Endothelial cell of umbilical vein (primary cell): ENCODE measurements at regions not wholly inside any gene's neighbourhood (a gene's known extent, or its start where the extent isn't known, plus 50 kb on each side); places are given as distances from the start of the nearest gene placed in this dataset.

Experiments
- BruUV-seq: library from RNA; stranded (reverse); fragments of 400-500 nt; replicated peaks from 2 replicates; lab custom pipeline; 2021; lab: Mats Ljungman, UMichigan
- CTCF ChIA-PET: fragments of 300-600, 350-600 bp; sonication (Branson Sonifier 250); formaldehyde crosslinking; loops from one replicate; lab custom pipeline; 2021; ENCODE audit warnings: antibody characterized with exemption, inconsistent platforms; lab: Charles Lee
- POLR2A ChIA-PET: fragments of 300-600, 350-600 bp; sonication (Branson Sonifier 250); formaldehyde crosslinking; loops from one replicate; lab custom pipeline; 2021; ENCODE audit warnings: antibody characterized with exemption, inconsistent platforms; lab: Charles Lee
- DNase-seq: peaks from one replicate; pipeline ENCODE4 v3.0.0-alpha.2; 2011; ENCODE audit warnings: low read depth, low spot score
- FAIRE-seq: peaks from 2 replicates; lab custom pipeline; 2011; peaks lifted over from hg19 to GRCh38; lab: Jason Lieb, UNC
- H2AFZ ChIP-seq: 2 replicates; pipeline ENCODE4 v1.6.0; 2012; ENCODE audit warnings: low read depth, low read length, control low read depth, inconsistent platforms
- H3K27ac ChIP-seq: 2 replicates; pipeline ENCODE4 v1.5.1; 2011; ENCODE audit warnings: low read depth, mild to moderate bottlenecking, control low read depth, low read length, moderate library complexity; ENCODE audit not compliant: insufficient read depth
- H3K27me3 ChIP-seq, 2 experiments: 2 replicates each; pipeline versions ENCODE4 v1.6.0 to v1.6.1; 2011; ENCODE audit warnings: low read length in 2 of 2, mixed read lengths in 1 of 2; ENCODE audit not compliant: control insufficient read depth in 2 of 2, insufficient read depth in 2 of 2
- H3K36me3 ChIP-seq, 2 experiments: 2 replicates in 1 of 2; 3 replicates in 1 of 2; pipeline ENCODE4 v1.5.1; 2011; ENCODE audit warnings: low read length in 2 of 2, mild to moderate bottlenecking in 1 of 2, moderate library complexity in 1 of 2; ENCODE audit not compliant: control insufficient read depth in 2 of 2, insufficient read depth in 2 of 2; ENCODE audit errors: extremely low read depth in 1 of 2
- H3K4me1 ChIP-seq: 3 replicates; pipeline ENCODE4 v1.5.1; 2011; ENCODE audit warnings: mild to moderate bottlenecking, low read length; ENCODE audit not compliant: control insufficient read depth, insufficient read depth; ENCODE audit errors: extremely low read depth
- H3K4me2 ChIP-seq: 2 replicates; pipeline ENCODE4 v1.6.1; 2011; ENCODE audit warnings: low read length, control low read depth, mixed read lengths; ENCODE audit not compliant: insufficient read depth
- H3K4me3 ChIP-seq, 3 experiments: fragments of 200-600 bp in 1 of 3; sonication (generic), shearing (Covaris generic) in 1 of 3; replicated peaks in 1 of 3; 2 replicates each; pipeline ENCODE4 v1.5.1; 2011 to 2016; ENCODE audit warnings: control low read depth in 3 of 3, low read length in 3 of 3, mild to moderate bottlenecking in 2 of 3, inconsistent platforms in 1 of 3, low read depth in 1 of 3, moderate library complexity in 1 of 3; ENCODE audit not compliant: insufficient read depth in 1 of 3
- H3K79me2 ChIP-seq: 2 replicates; pipeline ENCODE4 v1.6.0; 2012; ENCODE audit warnings: low read length, inconsistent platforms; ENCODE audit not compliant: control insufficient read depth, insufficient read depth
- H3K9ac ChIP-seq: replicated peaks from 2 replicates; pipeline ENCODE3; 2011; ENCODE audit warnings: low read length, control low read depth; ENCODE audit not compliant: insufficient read depth; ENCODE audit errors: extremely low read depth
- H3K9me1 ChIP-seq: replicated peaks from 3 replicates; pipeline ENCODE4 v1.6.0; 2011; ENCODE audit warnings: mild to moderate bottlenecking, low read length; ENCODE audit not compliant: control insufficient read depth, insufficient read depth; ENCODE audit errors: extremely low read depth
- H3K9me3 ChIP-seq: replicated peaks from 2 replicates; pipeline ENCODE4 v1.5.1; 2012; ENCODE audit warnings: low read length, inconsistent platforms; ENCODE audit not compliant: control insufficient read depth, insufficient read depth
- H4K20me1 ChIP-seq: replicated peaks from 2 replicates; pipeline ENCODE3; 2011; ENCODE audit warnings: mild to moderate bottlenecking, low read length; ENCODE audit not compliant: control insufficient read depth, insufficient read depth; ENCODE audit errors: extremely low read depth
- CTCF ChIP-seq, 2 donors: IDR thresholded peaks; 1 replicate in 1 of 2; 2 replicates in 1 of 2; pipeline ENCODE4 v1.5.1; 2011; ENCODE audit warnings: low read length in 2 of 2, mild to moderate bottlenecking in 2 of 2, moderate library complexity in 2 of 2, control low read depth in 1 of 2, inconsistent platforms in 1 of 2, low read depth in 1 of 2; ENCODE audit not compliant: insufficient read depth in 1 of 2; ENCODE audit errors: extremely low read depth in 1 of 2
- EZH2 ChIP-seq: IDR thresholded peaks from 2 replicates; pipeline ENCODE4 v1.6.1; 2012; ENCODE audit warnings: borderline replicate concordance, low read depth, mild to moderate bottlenecking, moderate library complexity, low read length, inconsistent platforms; ENCODE audit not compliant: severe bottlenecking
- FOS ChIP-seq: IDR thresholded peaks from 2 replicates; pipeline ENCODE4 v1.6.1; 2011; ENCODE audit warnings: mild to moderate bottlenecking, low read length, moderate library complexity, borderline replicate concordance; ENCODE audit not compliant: insufficient read depth
- GATA2 ChIP-seq: IDR thresholded peaks from 2 replicates; pipeline ENCODE4 v1.7.0; 2011; ENCODE audit warnings: low read depth, mild to moderate bottlenecking, moderate library complexity, mixed read lengths, low read length; ENCODE audit not compliant: insufficient read length, insufficient read depth
- JUN ChIP-seq: IDR thresholded peaks from 2 replicates; pipeline ENCODE4 v1.6.1; 2011; ENCODE audit warnings: borderline replicate concordance, low read depth; ENCODE audit not compliant: insufficient read length, insufficient read depth
- MAX ChIP-seq: IDR thresholded peaks from 2 replicates; pipeline ENCODE4 v1.6.1; 2011; ENCODE audit not compliant: insufficient read depth, insufficient read length
- MYC ChIP-seq: IDR thresholded peaks from one replicate; pipeline ENCODE4 v1.6.1; 2011; ENCODE audit warnings: mild to moderate bottlenecking, low read depth, low read length
- POLR2A ChIP-seq: IDR thresholded peaks from 2 replicates; pipeline ENCODE4 v1.6.1; 2012; ENCODE audit warnings: low read depth, mild to moderate bottlenecking, control low read depth, low read length
- POLR2AphosphoS5 ChIP-seq: IDR thresholded peaks from 2 replicates; pipeline ENCODE4 v1.6.1; 2012; ENCODE audit warnings: low read depth, mild to moderate bottlenecking, control low read depth, low read length, moderate library complexity; ENCODE audit not compliant: insufficient read depth
- dilution Hi-C: fragments of 300-500 bp; cut with MboI; formaldehyde crosslinking; loops from one replicate; pipeline ENCODE4 v1.15.0; 2019; ENCODE audit warnings: low sequenced_read_pairs; ENCODE audit not compliant: extremely low pct_ligation_motif_present
- intact Hi-C: fragments of 100-400 bp; cut with micrococcal nuclease; formaldehyde crosslinking; loops from one replicate; pipeline ENCODE4 v1.10.0; 2022

- Histone ChIP-seq H3K27ac (no peak overlapping the region), H4K20me1 (no peaks in the 10 kb centered on the region), H3K4me2 (no peak overlapping the region), H3K4me1 (no peaks in the 10 kb centered on the region), H2AFZ (no peak overlapping the region), H3K9ac (no peak overlapping the region), H3K4me3 (no peak overlapping the region), H3K9me1 (no peaks in the 10 kb centered on the region), H3K79me2 (peaks cover 22% of the 10 kb centered on the region), H3K27me3 (no peaks in the 10 kb centered on the region), H3K9me3 (no peaks in the 10 kb centered on the region), H3K36me3 (peaks cover 6 to 10% of the 10 kb centered on the region in 2 experiments)
- TF ChIP-seq EZH2 = no peak
- TF ChIP-seq JUN = no peak
- TF ChIP-seq GATA2 = no peak
- TF ChIP-seq POLR2AphosphoS5 = no peak
- TF ChIP-seq POLR2A = no peak
- no peak for TF ChIP-seq MAX
- TF ChIP-seq MYC = no peak
- TF ChIP-seq FOS = no peak
- no peak for TF ChIP-seq CTCF (IDR thresholded peaks at IDR 0.05; ENCODE audit: extremely low read depth in 1 of 2, insufficient read depth in 1 of 2, low read depth in 1 of 2, low read length in 2 of 2)
- no TSS peak for BruUV-seq
- intact Hi-C loops = no loop called here
- ChIA-PET CTCF (interaction anchor here (1.2 kb wide), 1 partner anchor 57 kb away, joined by 4 read pairs; no protein-coding TSS in a partner anchor), POLR2A (interaction anchor here (0.6 kb wide), 1 partner anchor 13 kb away, joined by 5 read pairs; no protein-coding TSS in a partner anchor)
- DNase-seq (no peak), FAIRE-seq (no peak)
- dilution Hi-C loops = no loop called here
These were observed 93.8 kb upstream of the CLCN4 start for GRCh38 chrX:10062980-10063379.
